H1 (cell line): ENCODE measurements at regions not wholly inside any gene's neighbourhood (a gene's known extent, or its start where the extent isn't known, plus 50 kb on each side); places are given as distances from the start of the nearest gene placed in this dataset.

Experiments used
- CTCF ChIA-PET: fragments of 300-600 bp; sonication (Branson Sonifier 250); formaldehyde crosslinking; loops from one replicate; lab custom pipeline; 2021; ENCODE audit not compliant: partially characterized antibody; lab: Charles Lee
- POLR2A ChIA-PET: fragments of 300-600 bp; sonication (Branson Sonifier 250); formaldehyde crosslinking; loops from one replicate; lab custom pipeline; 2021; ENCODE audit warnings: inconsistent platforms; ENCODE audit not compliant: partially characterized antibody; lab: Charles Lee
- DNase-seq, 2 experiments: peaks; one replicate each; pipeline versions ENCODE4 v3.0.0 to v3.0.0-alpha.2; 2010 to 2022; ENCODE audit warnings: low spot score in 2 of 2, low read depth in 1 of 2, mixed read lengths in 1 of 2
- FAIRE-seq: peaks from 2 replicates; lab custom pipeline; 2011; peaks lifted over from hg19 to GRCh38; lab: Jason Lieb, UNC
- H2AFZ ChIP-seq: 2 replicates; pipeline ENCODE4 v1.8.1; 2012; ENCODE audit warnings: low read length, inconsistent platforms
- H2AK5ac ChIP-seq: 2 replicates; pipeline ENCODE4 v1.6.1; 2013; ENCODE audit warnings: low read depth, low read length
- H2BK120ac ChIP-seq: replicated peaks from 2 replicates; pipeline ENCODE3; 2013; ENCODE audit warnings: low read depth, low read length, inconsistent platforms
- H2BK12ac ChIP-seq: 2 replicates; pipeline ENCODE4 v1.6.1; 2013; ENCODE audit warnings: low read depth, low read length
- H2BK15ac ChIP-seq: 2 replicates; pipeline ENCODE4 v1.6.1; 2013; ENCODE audit warnings: low read length
- H2BK20ac ChIP-seq: 2 replicates; pipeline ENCODE4 v1.6.1; 2013; ENCODE audit warnings: low read length
- H2BK5ac ChIP-seq: 2 replicates; pipeline ENCODE4 v1.6.1; 2013; ENCODE audit warnings: low read depth, low read length
- H3K14ac ChIP-seq: 2 replicates; pipeline ENCODE4 v1.6.1; 2013; ENCODE audit warnings: inconsistent platforms; ENCODE audit not compliant: insufficient read length
- H3K18ac ChIP-seq: 2 replicates; pipeline ENCODE4 v1.6.1; 2013; ENCODE audit warnings: low read length; ENCODE audit errors: extremely low read depth
- H3K23ac ChIP-seq: 2 replicates; pipeline ENCODE4 v1.6.1; 2013; ENCODE audit warnings: inconsistent platforms; ENCODE audit not compliant: insufficient read length
- H3K23me2 ChIP-seq: 2 replicates; pipeline ENCODE4 v1.6.1; 2013; ENCODE audit warnings: low read depth, low read length
- H3K27ac ChIP-seq: 2 replicates; pipeline ENCODE4 v1.6.1; 2011; ENCODE audit warnings: low read depth, low read length, inconsistent platforms
- H3K27me3 ChIP-seq, 4 experiments: replicated peaks in 1 of 4; 1 replicate in 1 of 4; 2 replicates in 3 of 4; pipeline versions ENCODE4 v1.6.1 to v1.8.1; 2011 to 2013; ENCODE audit warnings: low read length in 3 of 4, mild to moderate bottlenecking in 3 of 4, inconsistent platforms in 2 of 4, mixed read lengths in 2 of 4, moderate library complexity in 1 of 4; ENCODE audit not compliant: control insufficient read depth in 3 of 4, insufficient read depth in 3 of 4; ENCODE audit errors: extremely low read depth in 1 of 4
- H3K36me3 ChIP-seq, 4 experiments: 2 replicates each; pipeline versions ENCODE4 v1.6.1 to v1.8.1; 2011 to 2013; ENCODE audit warnings: mild to moderate bottlenecking in 4 of 4, low read length in 3 of 4, moderate library complexity in 2 of 4, control low read depth in 1 of 4, inconsistent platforms in 1 of 4; ENCODE audit not compliant: insufficient read depth in 4 of 4, control insufficient read depth in 2 of 4
- H3K4ac ChIP-seq: replicated peaks from 2 replicates; pipeline ENCODE3; 2013; ENCODE audit warnings: low read length, low read depth, mixed read lengths, inconsistent platforms; ENCODE audit not compliant: insufficient read length
- H3K4me1 ChIP-seq, 4 experiments: replicated peaks in 1 of 4; 1 replicate in 1 of 4; 2 replicates in 3 of 4; pipeline versions ENCODE4 v1.6.1 to v1.8.1; 2011 to 2013; ENCODE audit warnings: low read length in 3 of 4, inconsistent platforms in 2 of 4, mixed read lengths in 1 of 4; ENCODE audit not compliant: insufficient read depth in 4 of 4, control insufficient read depth in 3 of 4
- H3K4me2 ChIP-seq, 2 experiments: 2 replicates each; pipeline versions ENCODE4 v1.6.1 to v1.8.1; 2011 to 2013; ENCODE audit warnings: low read depth in 2 of 2, low read length in 2 of 2, control low read depth in 1 of 2, inconsistent platforms in 1 of 2, mild to moderate bottlenecking in 1 of 2; ENCODE audit not compliant: insufficient read depth in 1 of 2
- H3K4me3 ChIP-seq, 4 experiments: fragments of 200-600, 300-600 bp in 1 of 4; sonication (generic), shearing (Covaris generic), sonication (Bioruptor Twin) in 1 of 4; 2 replicates each; pipeline versions ENCODE4 v1.5.1 to v1.8.1; 2011 to 2016; ENCODE audit warnings: low read length in 4 of 4, low read depth in 3 of 4, control low read depth in 2 of 4, inconsistent platforms in 2 of 4, mild to moderate bottlenecking in 2 of 4, mixed read lengths in 1 of 4, moderate library complexity in 1 of 4; ENCODE audit not compliant: insufficient read depth in 2 of 4; ENCODE audit errors: extremely low read depth in 1 of 4
- H3K56ac ChIP-seq: replicated peaks from 2 replicates; pipeline ENCODE3; 2013; ENCODE audit warnings: low read depth, mild to moderate bottlenecking, mixed read lengths, low read length, inconsistent platforms; ENCODE audit not compliant: insufficient read length
- H3K79me1 ChIP-seq: 2 replicates; pipeline ENCODE4 v1.6.1; 2013; ENCODE audit warnings: low read depth, low read length, control low read depth
- H3K79me2 ChIP-seq, 2 experiments: 2 replicates each; pipeline versions ENCODE4 v1.6.1 to v1.8.1; 2012 to 2013; ENCODE audit warnings: low read length in 2 of 2, mild to moderate bottlenecking in 2 of 2, inconsistent platforms in 1 of 2; ENCODE audit not compliant: insufficient read depth in 2 of 2, control insufficient read depth in 1 of 2
- H3K9ac ChIP-seq, 4 experiments: replicated peaks in 1 of 4; 1 replicate in 1 of 4; 2 replicates in 3 of 4; pipeline versions ENCODE4 v1.6.1 to v1.8.1; 2011 to 2013; ENCODE audit warnings: low read depth in 3 of 4, low read length in 3 of 4, control low read depth in 2 of 4, mild to moderate bottlenecking in 2 of 4, moderate library complexity in 2 of 4, inconsistent platforms in 1 of 4; ENCODE audit errors: extremely low read depth in 1 of 4
- H3K9me3 ChIP-seq, 2 experiments: 2 replicates each; pipeline versions ENCODE4 v1.6.1 to v1.8.1; 2012 to 2013; ENCODE audit warnings: mild to moderate bottlenecking in 2 of 2, moderate library complexity in 2 of 2, control low read depth in 1 of 2, inconsistent platforms in 1 of 2, low read depth in 1 of 2, low read length in 1 of 2, mixed read lengths in 1 of 2; ENCODE audit not compliant: insufficient read depth in 2 of 2
- H4K20me1 ChIP-seq, 2 experiments: replicated peaks in 1 of 2; 2 replicates each; pipeline versions ENCODE3 to v1.8.1; 2011 to 2013; ENCODE audit warnings: inconsistent platforms in 2 of 2, low read length in 2 of 2, mild to moderate bottlenecking in 1 of 2; ENCODE audit not compliant: insufficient read depth in 2 of 2, control insufficient read depth in 1 of 2
- H4K5ac ChIP-seq: 2 replicates; pipeline ENCODE4 v1.6.1; 2013; ENCODE audit warnings: low read length, low read depth, mixed read lengths, inconsistent platforms; ENCODE audit not compliant: insufficient read length
- H4K8ac ChIP-seq: 2 replicates; pipeline ENCODE4 v1.8.0; 2013; ENCODE audit warnings: mild to moderate bottlenecking, moderate library complexity, low read length, inconsistent platforms; ENCODE audit not compliant: insufficient read depth; ENCODE audit errors: extremely low read depth
- H4K91ac ChIP-seq: replicated peaks from 2 replicates; pipeline ENCODE3; 2013; ENCODE audit warnings: low read length, mixed read lengths, inconsistent platforms; ENCODE audit not compliant: insufficient read length
- SP2 ChIP-seq: IDR thresholded peaks from 2 replicates; pipeline ENCODE4 v1.6.1; 2012; ENCODE audit warnings: mild to moderate bottlenecking, low read length, inconsistent platforms
- TCF12 ChIP-seq: IDR thresholded peaks from 2 replicates; pipeline ENCODE4 v1.6.1; 2011; ENCODE audit warnings: low read depth, mild to moderate bottlenecking, low read length
- YY1 ChIP-seq: IDR thresholded peaks from 2 replicates; pipeline ENCODE4 v1.6.1; 2011; ENCODE audit warnings: low read depth, mild to moderate bottlenecking, low read length
- WGBS, 2 experiments: shearing (Covaris generic) in 1 of 2; methylation state at CpG; one replicate each; pipeline versions ENCODE4 v1.1.6 to v1.1.7; 2013 to 2015; ENCODE audit warnings: low lambda C conversion rate in 2 of 2, mixed read lengths in 2 of 2, inconsistent platforms in 1 of 2, low coverage in 1 of 2, missing lambda C conversion rate in 1 of 2; ENCODE audit not compliant: insufficient replicate concordance in 2 of 2, insufficient coverage in 1 of 2, insufficient read length in 1 of 2; ENCODE audit errors: extremely low coverage in 1 of 2, missing lambda C conversion rate in 1 of 2; 5-methylcytosine and 5-hydroxymethylcytosine counted together

- no peak overlapping the region for H2BK15ac ChIP-seq
- H2BK120ac ChIP-seq: no peak overlapping the region
- FAIRE-seq (no peak), DNase-seq (no peak)
- H4K5ac ChIP-seq: no peak overlapping the region
- no peak for TF ChIP-seq SP2
- TF ChIP-seq YY1: peak; percentile 84
- TF ChIP-seq TCF12: 0 out of 2 replicates have a peak, but pooled peaks have one; percentile 39
- H3K23me2 ChIP-seq: no peaks in the 10 kb centered on the region; the same call in 1 of the 2 replicates
- H3K79me2 ChIP-seq: no peaks in the 10 kb centered on the region
- H2BK12ac ChIP-seq: no peak overlapping the region
- H3K27me3 ChIP-seq: no peaks in the 10 kb centered on the region
- H3K27ac ChIP-seq: no peak overlapping the region
- no peak overlapping the region for H3K4ac ChIP-seq
- no peak overlapping the region for H3K9ac ChIP-seq
- ChIA-PET POLR2A (no interaction called here), CTCF (interaction anchor here (0.8 to 1.3 kb wide), 4 partner anchors 10 to 63 kb away, joined by 3 to 5 read pairs (median 3); no protein-coding TSS in a partner anchor)
- no peaks in the 10 kb centered on the region for H3K79me1 ChIP-seq
- H3K4me1 ChIP-seq: peaks cover 0 to 5% (median 0%) of the 10 kb centered on the region in 4 experiments; a peak in 1 of 7 replicates
- H3K23ac ChIP-seq: no peak overlapping the region
- H3K4me3 ChIP-seq: no peak overlapping the region
- no peaks in the 10 kb centered on the region for H3K36me3 ChIP-seq
- H4K20me1 ChIP-seq: no peaks in the 10 kb centered on the region
- H3K18ac ChIP-seq: no peak overlapping the region
- no peak overlapping the region for H4K91ac ChIP-seq
- H3K9me3 ChIP-seq: 0 out of 4 replicates have a peak, but pooled peaks cover 2% of the 10 kb centered on the region in 2 experiments
- H2AFZ ChIP-seq: no peak overlapping the region
- no peak overlapping the region for H3K14ac ChIP-seq
- WGBS, 2 experiments: 50% methylated on average over 1 of the region's 1 CpG; no CpG with 5 or more reads in 1 of the 2 experiments
- H2BK5ac ChIP-seq: no peak overlapping the region
- H4K8ac ChIP-seq: no peak overlapping the region
- no peak overlapping the region for H3K56ac ChIP-seq
- H2AK5ac ChIP-seq: no peak overlapping the region
- H2BK20ac ChIP-seq: no peak overlapping the region
- H3K4me2 ChIP-seq: no peak overlapping the region
Measured at GRCh38 chr2:53452400-53452799, 315.2 kb upstream of the CHAC2 start.
